ENCODE measurements at regions not wholly inside any gene's neighbourhood (a gene's known extent, or its start where the extent isn't known, plus 50 kb on each side); places are given as distances from the start of the nearest gene placed in this dataset.
"Not testable (repeated sequence)": the region's sequence is repeated elsewhere in the genome, so short reads cannot be mapped to it uniquely, and the experiment has no call there.

- peak; percentile 13 for DNase-seq (ENCODE audit: low read depth)
Observed at GRCh38 chr9:80485420-80486250, 913.9 kb downstream of the TLE4 start.

- not testable (repeated sequence) for DNase-seq (ENCODE audit: low read depth)
Observed at GRCh38 chr9:80482251-80482650, 910.5 kb downstream of the TLE4 start.

- peak; percentile 29 for DNase-seq (ENCODE audit: low read depth)
Observed at GRCh38 chr9:80467632-80468031, 895.9 kb downstream of the TLE4 start.

- no peak for DNase-seq (ENCODE audit: low read depth)
Observed at GRCh38 chr9:80465556-80465955, 893.8 kb downstream of the TLE4 start.

GRCh38 chr9:80449513-80449912, 877.7 kb downstream of the TLE4 start:
- no peak for DNase-seq (ENCODE audit: low read depth)

GRCh38 chr9:80448996-80449395, 877.2 kb downstream of the TLE4 start:
- no peak for DNase-seq (ENCODE audit: low read depth)

GRCh38 chr9:80447876-80448275, 876.1 kb downstream of the TLE4 start:
- no peak for DNase-seq (ENCODE audit: low read depth)

- no peak for DNase-seq (ENCODE audit: low read depth)
Observed at GRCh38 chr9:80440724-80441123, 869.0 kb downstream of the TLE4 start.

GRCh38 chr9:80437825-80438224, 866.1 kb downstream of the TLE4 start:
- no peak for DNase-seq (ENCODE audit: low read depth)

- DNase-seq (ENCODE audit: low read depth), result no peak
Observed at GRCh38 chr9:80437091-80437640, 865.4 kb downstream of the TLE4 start.

- no peak for DNase-seq (ENCODE audit: low read depth)
Observed at GRCh38 chr9:80435591-80435990, 863.8 kb downstream of the TLE4 start.

- no peak for DNase-seq (ENCODE audit: low read depth)
Observed at GRCh38 chr9:80426992-80427391, 855.2 kb downstream of the TLE4 start.

- DNase-seq (ENCODE audit: low read depth), result no peak
Observed at GRCh38 chr9:80417211-80417773, 845.5 kb downstream of the TLE4 start.

- DNase-seq (ENCODE audit: low read depth), result peak; percentile 5
Observed at GRCh38 chr9:80410106-80410505, 838.3 kb downstream of the TLE4 start.

GRCh38 chr9:80407220-80407619, 835.5 kb downstream of the TLE4 start:
- no peak for DNase-seq (ENCODE audit: low read depth)

- no peak for DNase-seq (ENCODE audit: low read depth)
Observed at GRCh38 chr9:80401243-80401642, 829.5 kb downstream of the TLE4 start.

GRCh38 chr9:80400624-80401230, 829.0 kb downstream of the TLE4 start:
- DNase-seq (ENCODE audit: low read depth), result no peak

GRCh38 chr9:80399606-80400005, 827.8 kb downstream of the TLE4 start:
- DNase-seq (ENCODE audit: low read depth), result no peak

- DNase-seq (ENCODE audit: low read depth), result no peak
Observed at GRCh38 chr9:80387828-80388227, 816.1 kb downstream of the TLE4 start.

GRCh38 chr9:80385246-80385645, 813.5 kb downstream of the TLE4 start:
- no peak for DNase-seq (ENCODE audit: low read depth)

- no peak for DNase-seq (ENCODE audit: low read depth)
Observed at GRCh38 chr9:80383331-80383730, 811.6 kb downstream of the TLE4 start.

GRCh38 chr9:80382211-80382891, 810.6 kb downstream of the TLE4 start:
- no peak for DNase-seq (ENCODE audit: low read depth)
